Esophagus muscularis mucosa (tissue), 4 donors: ENCODE measurements at regions not wholly inside any gene's neighbourhood (a gene's known extent, or its start where the extent isn't known, plus 50 kb on each side); places are given as distances from the start of the nearest gene placed in this dataset.
"Not testable (repeated sequence)": the region's sequence is repeated elsewhere in the genome, so short reads cannot be mapped to it uniquely, and the experiment has no call there.

Experiments
- DNase-seq: peaks from one replicate; pipeline ENCODE4 v3.0.0-alpha.2; 2017; ENCODE audit errors: extremely low spot score
- H3K27ac ChIP-seq, 4 donors: fragments of 200-600 bp; sonication (generic); replicated peaks in 1 of 4; 1 replicate in 3 of 4; 2 replicates in 1 of 4; pipeline ENCODE4 v1.5.1; 2016 to 2019; ENCODE audit warnings: mild to moderate bottlenecking in 1 of 4
- H3K27me3 ChIP-seq, 4 donors: fragments of 200-600 bp; sonication (generic); one replicate each; pipeline versions ENCODE4 v1.5.1 to v1.6.0; 2016 to 2019
- H3K36me3 ChIP-seq, 4 donors: fragments of 200-600 bp; sonication (generic); one replicate each; pipeline ENCODE4 v1.5.1; 2016 to 2019
- H3K4me1 ChIP-seq, 4 donors: fragments of 200-600 bp; sonication (generic); one replicate each; pipeline ENCODE4 v1.5.1; 2016 to 2019
- H3K4me3 ChIP-seq, 4 donors: fragments of 200-600 bp; sonication (generic); 1 replicate in 2 of 4; 2 replicates in 2 of 4; pipeline ENCODE4 v1.5.1; 2016 to 2019; ENCODE audit warnings: mild to moderate bottlenecking in 4 of 4, moderate library complexity in 1 of 4
- H3K9me3 ChIP-seq, 4 donors: fragments of 200-600 bp; sonication (generic); 1 replicate in 3 of 4; 2 replicates in 1 of 4; pipeline ENCODE4 v1.5.1; 2016 to 2019
- EP300 ChIP-seq: sonication (generic); formaldehyde crosslinking; IDR thresholded peaks from one replicate; pipeline ENCODE4 v1.6.1; 2017; ENCODE audit warnings: antibody characterized with exemption
- POLR2A ChIP-seq: fragments of 450-650 bp; IDR thresholded peaks from one replicate; pipeline ENCODE4 v1.6.1; 2017; ENCODE audit warnings: antibody characterized with exemption, moderate library complexity, mild to moderate bottlenecking, low read depth
- POLR2AphosphoS5 ChIP-seq, 2 donors: sonication (generic); formaldehyde crosslinking; IDR thresholded peaks; one replicate each; pipeline ENCODE4 v1.6.1; 2017; ENCODE audit warnings: antibody characterized with exemption in 2 of 2
- WGBS: methylation state at CpG from one replicate; pipeline ENCODE4 v1.1.5; 2018; 5-methylcytosine and 5-hydroxymethylcytosine counted together
- intact Hi-C: fragments of 100-400 bp; cut with DNase I; formaldehyde crosslinking; loops from one replicate; pipeline ENCODE4 v1.15.1; 2023
- TF ChIP-seq, protein P1 (sequence below), 3 experiments: fragments of 200-600 bp in 2 of 3; fragments of 450-650 bp in 1 of 3; sonication (generic) in 2 of 3; IDR thresholded peaks; one replicate each; pipeline ENCODE4 v1.5.1; 2017 to 2019; ENCODE audit warnings: antibody characterized with exemption in 3 of 3, mild to moderate bottlenecking in 2 of 3, moderate library complexity in 1 of 3

DNA sequence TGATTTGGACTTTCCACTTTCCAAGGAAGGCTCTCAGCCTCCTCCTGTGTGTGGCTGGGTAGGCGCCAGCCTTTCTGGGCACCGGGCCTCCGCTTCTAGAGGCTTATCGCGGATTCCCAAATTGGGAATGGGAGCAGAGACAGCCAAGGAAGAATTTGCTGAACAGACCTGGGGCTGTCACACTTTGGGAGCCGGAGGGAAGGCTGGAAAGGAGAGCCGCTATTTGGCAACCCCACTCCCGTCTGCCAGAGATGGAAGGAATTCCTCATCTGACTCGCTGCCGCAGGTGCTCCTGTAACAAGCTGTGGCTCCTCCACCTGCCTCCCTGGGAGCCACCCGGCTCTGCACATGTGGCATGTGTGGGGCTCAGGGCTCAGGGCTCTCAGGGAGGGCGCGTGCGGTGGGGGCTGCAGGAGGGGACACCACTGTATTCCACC, 50.8 kb upstream of the ECHDC3 start:
- WGBS: 62% methylated on average over 6 of the region's 14 CpGs
- H3K27me3 ChIP-seq: no peaks in the 10 kb centered on the region
- intact Hi-C loops: no loop called here
- H3K4me1 ChIP-seq: peaks cover 0 to 4% (median 0%) of the 10 kb centered on the region in 4 donors
- H3K9me3 ChIP-seq: no peaks in the 10 kb centered on the region
- no peaks in the 10 kb centered on the region for H3K36me3 ChIP-seq
- H3K4me3 ChIP-seq: no peak overlapping the region
- H3K27ac ChIP-seq: no peak overlapping the region
- DNase-seq: no peak
- TF ChIP-seq POLR2A (no peak), POLR2AphosphoS5 (IDR thresholded peaks at IDR 0.05) (no peak), EP300 (no peak)
- TF ChIP-seq, protein P1, sequence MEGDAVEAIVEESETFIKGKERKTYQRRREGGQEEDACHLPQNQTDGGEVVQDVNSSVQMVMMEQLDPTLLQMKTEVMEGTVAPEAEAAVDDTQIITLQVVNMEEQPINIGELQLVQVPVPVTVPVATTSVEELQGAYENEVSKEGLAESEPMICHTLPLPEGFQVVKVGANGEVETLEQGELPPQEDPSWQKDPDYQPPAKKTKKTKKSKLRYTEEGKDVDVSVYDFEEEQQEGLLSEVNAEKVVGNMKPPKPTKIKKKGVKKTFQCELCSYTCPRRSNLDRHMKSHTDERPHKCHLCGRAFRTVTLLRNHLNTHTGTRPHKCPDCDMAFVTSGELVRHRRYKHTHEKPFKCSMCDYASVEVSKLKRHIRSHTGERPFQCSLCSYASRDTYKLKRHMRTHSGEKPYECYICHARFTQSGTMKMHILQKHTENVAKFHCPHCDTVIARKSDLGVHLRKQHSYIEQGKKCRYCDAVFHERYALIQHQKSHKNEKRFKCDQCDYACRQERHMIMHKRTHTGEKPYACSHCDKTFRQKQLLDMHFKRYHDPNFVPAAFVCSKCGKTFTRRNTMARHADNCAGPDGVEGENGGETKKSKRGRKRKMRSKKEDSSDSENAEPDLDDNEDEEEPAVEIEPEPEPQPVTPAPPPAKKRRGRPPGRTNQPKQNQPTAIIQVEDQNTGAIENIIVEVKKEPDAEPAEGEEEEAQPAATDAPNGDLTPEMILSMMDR (IDR thresholded peaks at IDR 0.05): no peak

DNA sequence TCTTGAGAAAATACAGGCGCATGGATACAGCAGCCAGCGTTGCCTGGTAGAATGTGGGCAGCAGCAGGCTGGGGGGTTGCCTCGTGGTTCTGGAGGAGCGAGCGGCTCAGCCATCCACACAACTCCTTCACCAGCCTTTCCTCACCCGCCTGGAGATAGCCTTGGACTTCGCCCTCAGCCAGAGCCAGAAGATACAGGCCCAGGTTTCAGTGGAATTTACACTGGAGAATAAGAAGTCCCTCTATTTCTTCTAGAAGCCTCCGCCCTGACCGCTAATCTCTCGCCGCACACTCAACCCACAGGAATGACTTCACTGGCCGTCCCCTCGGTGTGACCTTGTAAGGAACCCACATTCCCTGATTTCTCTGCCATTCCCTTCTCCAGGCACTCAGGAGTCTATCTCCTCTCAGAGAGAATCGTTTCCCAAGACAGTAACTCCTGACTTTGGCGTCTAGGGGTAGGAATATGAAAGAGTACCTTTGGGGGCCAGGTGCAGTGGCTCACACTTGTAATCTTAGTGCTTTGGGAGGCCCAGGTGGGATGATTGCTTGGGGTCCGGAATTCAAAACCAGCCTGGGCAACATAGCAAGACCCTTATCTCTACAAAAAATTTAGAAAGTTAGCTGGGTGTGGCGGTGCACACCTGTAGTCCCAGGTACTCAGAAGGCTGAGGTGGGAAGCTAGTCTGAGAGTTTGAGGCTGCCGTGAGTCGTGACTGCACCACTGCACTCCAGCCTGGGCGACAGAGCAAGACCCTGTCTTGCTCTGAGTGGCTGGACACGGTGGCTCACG, 52.0 kb upstream of the ECHDC3 start:
- Histone ChIP-seq H3K27me3 (no peaks in the 10 kb centered on the region), H3K4me1 (peaks cover 8 to 12% (median 11%) of the 10 kb centered on the region in 4 donors), H3K4me3 (no peak overlapping the region), H3K36me3 (no peaks in the 10 kb centered on the region), H3K27ac (no peak overlapping the region), H3K9me3 (no peaks in the 10 kb centered on the region)
- intact Hi-C loops: no loop called here
- 95% methylated on average over 22 of the region's 22 CpGs for WGBS
- no peak for DNase-seq
- TF ChIP-seq, protein P1 (IDR thresholded peaks at IDR 0.05): no peak
- no peak for TF ChIP-seq EP300
- no peak for TF ChIP-seq POLR2A

DNA sequence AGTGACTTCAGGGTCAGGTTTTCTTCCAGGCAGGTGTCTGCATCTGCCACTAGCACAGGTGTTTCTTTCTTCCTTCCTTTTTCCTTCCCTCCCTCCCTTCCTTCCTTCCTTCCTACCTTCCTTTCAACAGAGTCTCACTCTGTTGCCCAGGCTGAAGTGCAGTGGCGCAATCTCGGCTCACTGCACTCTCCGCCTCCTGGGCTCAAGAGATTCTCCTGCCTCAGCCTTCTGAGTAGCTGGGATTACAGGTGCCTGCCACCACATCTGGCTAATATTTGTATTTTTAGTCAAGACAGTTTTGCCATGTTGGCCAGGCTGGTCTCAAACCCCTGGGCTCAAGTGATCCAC, 53.8 kb upstream of the ECHDC3 start:
- H3K27ac ChIP-seq, H3K27me3 ChIP-seq, H3K36me3 ChIP-seq, intact Hi-C loops, DNase-seq, H3K4me3 ChIP-seq, H3K9me3 ChIP-seq: not testable (repeated sequence)
- H3K4me1 ChIP-seq: peaks cover 18 to 23% (median 20%) of the 10 kb centered on the region in 4 donors
- 92% methylated on average over 3 of the region's 3 CpGs for WGBS

DNA sequence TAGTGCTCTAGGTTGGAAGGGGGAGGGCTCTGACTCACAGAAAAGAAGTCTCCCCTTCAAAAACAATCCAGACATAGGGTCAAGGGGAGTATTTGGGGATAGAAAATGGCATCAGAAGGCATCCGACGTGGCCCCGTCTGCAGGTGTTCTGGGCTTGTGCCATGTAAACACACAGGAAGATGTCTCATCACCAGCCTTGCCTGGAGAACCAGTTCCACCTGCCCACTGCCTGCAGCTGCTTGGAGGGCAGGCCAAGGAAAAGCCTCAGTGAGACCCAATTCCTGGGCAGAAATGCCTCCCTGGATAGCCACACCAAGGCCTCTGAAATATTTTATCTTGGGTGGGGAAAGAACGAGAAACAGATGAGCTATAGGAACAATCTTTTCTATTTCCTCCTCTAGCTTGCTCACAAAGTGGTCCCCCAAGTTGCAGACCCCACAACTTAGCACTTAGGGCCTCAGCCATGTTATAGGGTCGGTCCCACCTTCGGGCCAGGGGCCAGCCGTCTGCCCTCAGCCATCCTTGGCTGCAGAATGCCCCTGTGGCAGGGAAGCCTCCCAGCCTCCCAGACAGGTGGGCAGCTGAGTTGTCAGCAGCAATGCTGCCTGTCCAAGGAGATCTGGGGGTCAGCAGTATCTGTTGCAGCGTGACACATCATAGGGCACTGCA, 54.3 kb upstream of the ECHDC3 start:
- Histone ChIP-seq H3K27ac (no peak overlapping the region), H3K4me1 (peaks cover 18 to 23% (median 20%) of the 10 kb centered on the region in 4 donors), H3K9me3 (no peaks in the 10 kb centered on the region), H3K27me3 (no peaks in the 10 kb centered on the region), H3K4me3 (no peak overlapping the region), H3K36me3 (no peaks in the 10 kb centered on the region)
- no peak for DNase-seq
- 96% methylated on average over 8 of the region's 8 CpGs for WGBS
- intact Hi-C loops: no loop called here
- TF ChIP-seq POLR2AphosphoS5 (IDR thresholded peaks at IDR 0.05) (no peak), POLR2A (no peak), EP300 (no peak)
- TF ChIP-seq, protein P1 (IDR thresholded peaks at IDR 0.05): no peak

DNA sequence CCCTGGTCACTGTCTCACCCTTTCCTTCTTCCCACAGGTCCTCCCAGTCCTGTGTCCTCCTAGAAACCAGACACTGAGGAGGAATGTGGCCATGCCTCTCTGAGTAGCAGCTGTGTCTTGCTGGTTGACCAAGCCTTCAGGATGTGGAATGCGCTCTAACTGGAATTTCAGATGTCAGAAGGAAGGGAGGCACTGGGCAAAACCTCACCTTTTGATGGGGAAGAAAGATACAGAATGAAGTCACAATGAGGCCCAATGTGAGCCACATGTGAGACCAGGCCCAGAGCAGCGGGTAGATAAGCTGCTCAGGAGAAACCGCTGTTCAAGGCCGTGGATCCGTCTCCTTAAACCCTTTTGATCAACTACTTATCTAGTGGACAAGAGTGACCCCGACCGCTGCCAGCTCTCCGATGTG, 54.8 kb upstream of the ECHDC3 start:
- Histone ChIP-seq H3K4me3 (no peak overlapping the region), H3K9me3 (no peaks in the 10 kb centered on the region), H3K36me3 (no peaks in the 10 kb centered on the region), H3K27me3 (no peaks in the 10 kb centered on the region), H3K27ac (no peak overlapping the region), H3K4me1 (peaks cover 18 to 23% (median 20%) of the 10 kb centered on the region in 4 donors)
- 97% methylated on average over 8 of the region's 8 CpGs for WGBS
- intact Hi-C loops: no loop called here
- TF ChIP-seq POLR2A (no peak), POLR2AphosphoS5 (IDR thresholded peaks at IDR 0.05) (no peak), EP300 (no peak)
- TF ChIP-seq, protein P1 (IDR thresholded peaks at IDR 0.05): no peak
- DNase-seq: no peak
